ENCODE measurements at regions not wholly inside any gene's neighbourhood (a gene's known extent, or its start where the extent isn't known, plus 50 kb on each side); places are given as distances from the start of the nearest gene placed in this dataset.
"Not testable (repeated sequence)": the region's sequence is repeated elsewhere in the genome, so short reads cannot be mapped to it uniquely, and the experiment has no call there.

- no peak overlapping the region for H3K27ac ChIP-seq (ENCODE audit: low read depth in 1 of 2, low read length in 2 of 2)
- DNase-seq: no peak
- POLR2A ChIA-PET: no interaction called here
These were observed 384.8 kb downstream of the TMEM121 start for GRCh38 chr14:105911006-105911847.

GRCh38 chr14:105911848-105912292 lies 385.5 kb downstream of the TMEM121 start:
- POLR2A ChIA-PET; ATAC-seq (ENCODE audit: poor library complexity): not testable (repeated sequence)

More at GRCh38 chr14:105911006-105911847, 384.8 kb downstream of the TMEM121 start:
- no peak for ATAC-seq (ENCODE audit: poor library complexity)
- Mint-ChIP-seq H3K27ac (no peak overlapping the region), H3K9me3 (peaks cover 3% of the 10 kb centered on the region), H3K4me1 (ENCODE audit: low read depth) (no peaks in the 10 kb centered on the region), H3K36me3 (ENCODE audit: low read depth) (no peaks in the 10 kb centered on the region), H3K4me3 (no peak overlapping the region), H3K27me3 (peaks cover 31% of the 10 kb centered on the region)
- H3K9me3 ChIP-seq (ENCODE audit: control insufficient read depth in 1 of 2, insufficient read depth in 1 of 2, low read length in 2 of 2): peaks cover 0 to 36% of the 10 kb centered on the region in 2 experiments
- intact Hi-C loops (cut with DNase I, micrococcal nuclease): no loop called here
- TF ChIP-seq CTCF (IDR thresholded peaks at IDR 0.05): no peak
- H3K27me3 ChIP-seq (ENCODE audit: control insufficient read depth in 1 of 2, insufficient read depth in 2 of 2, low read length in 2 of 2): peaks cover 4 to 10% of the 10 kb centered on the region in 2 experiments
- peaks cover 2% of the 10 kb centered on the region for H3K4me1 ChIP-seq (ENCODE audit: insufficient read depth, low read length)
- no peak overlapping the region for H3K4me3 ChIP-seq (ENCODE audit: low read length)
- H3K36me3 ChIP-seq (ENCODE audit: insufficient read depth, low read length): no peaks in the 10 kb centered on the region
- CTCF ChIA-PET: no interaction called here

GRCh38 chr14:105912641-105913180 lies 386.3 kb downstream of the TMEM121 start:
- Histone ChIP-seq H3K4me1 (ENCODE audit: insufficient read depth, low read length) (peaks cover 2% of the 10 kb centered on the region), H3K36me3 (ENCODE audit: insufficient read depth, low read length) (no peaks in the 10 kb centered on the region), H3K4me3 (ENCODE audit: low read length) (no peak overlapping the region), H3K27me3 (ENCODE audit: control insufficient read depth in 1 of 2, insufficient read depth in 2 of 2, low read length in 2 of 2) (peaks cover 4 to 8% of the 10 kb centered on the region in 2 experiments), H3K27ac (ENCODE audit: low read depth in 1 of 2, low read length in 2 of 2) (no peak overlapping the region), H3K9me3 (ENCODE audit: control insufficient read depth in 1 of 2, insufficient read depth in 1 of 2, low read length in 2 of 2) (peaks cover 0 to 39% of the 10 kb centered on the region in 2 experiments)
- TF ChIP-seq CTCF (IDR thresholded peaks at IDR 0.05): no peak
- CTCF ChIA-PET: no interaction called here
- intact Hi-C loops (cut with DNase I, micrococcal nuclease): no loop called here
- no peaks in the 10 kb centered on the region for H3K36me3 Mint-ChIP-seq (ENCODE audit: low read depth)
- DNase-seq (no peak), ATAC-seq (ENCODE audit: poor library complexity) (no peak)
- H3K27me3 Mint-ChIP-seq: peaks cover 22% of the 10 kb centered on the region
- POLR2A ChIA-PET: no interaction called here
- peaks cover 3% of the 10 kb centered on the region for H3K9me3 Mint-ChIP-seq
- H3K4me3 Mint-ChIP-seq: no peak overlapping the region
- no peaks in the 10 kb centered on the region for H3K4me1 Mint-ChIP-seq (ENCODE audit: low read depth)
- no peak overlapping the region for H3K27ac Mint-ChIP-seq

More at GRCh38 chr14:105911848-105912292, 385.5 kb downstream of the TMEM121 start:
- H3K4me1 Mint-ChIP-seq (ENCODE audit: low read depth); H3K27ac Mint-ChIP-seq; intact Hi-C loops (cut with DNase I, micrococcal nuclease); H3K4me3 Mint-ChIP-seq; H3K9me3 Mint-ChIP-seq; H3K27me3 ChIP-seq (ENCODE audit: control insufficient read depth in 1 of 2, insufficient read depth in 2 of 2, low read length in 2 of 2); H3K4me1 ChIP-seq (ENCODE audit: insufficient read depth, low read length); H3K4me3 ChIP-seq (ENCODE audit: low read length); H3K36me3 Mint-ChIP-seq (ENCODE audit: low read depth); H3K36me3 ChIP-seq (ENCODE audit: insufficient read depth, low read length); DNase-seq; CTCF ChIA-PET; H3K27ac ChIP-seq (ENCODE audit: low read depth in 1 of 2, low read length in 2 of 2): not testable (repeated sequence)
- H3K9me3 ChIP-seq (ENCODE audit: control insufficient read depth in 1 of 2, insufficient read depth in 1 of 2, low read length in 2 of 2): peaks cover 0 to 40% of the 10 kb centered on the region in 2 experiments
- H3K27me3 Mint-ChIP-seq: peaks cover 28% of the 10 kb centered on the region

Data from CD4-positive, alpha-beta T cell (primary cell).